ENCODE measurements at regions not wholly inside any gene's neighbourhood (a gene's known extent, or its start where the extent isn't known, plus 50 kb on each side); places are given as distances from the start of the nearest gene placed in this dataset.
"Not testable (repeated sequence)": the region's sequence is repeated elsewhere in the genome, so short reads cannot be mapped to it uniquely, and the experiment has no call there.

- TF ChIP-seq, protein P1, sequence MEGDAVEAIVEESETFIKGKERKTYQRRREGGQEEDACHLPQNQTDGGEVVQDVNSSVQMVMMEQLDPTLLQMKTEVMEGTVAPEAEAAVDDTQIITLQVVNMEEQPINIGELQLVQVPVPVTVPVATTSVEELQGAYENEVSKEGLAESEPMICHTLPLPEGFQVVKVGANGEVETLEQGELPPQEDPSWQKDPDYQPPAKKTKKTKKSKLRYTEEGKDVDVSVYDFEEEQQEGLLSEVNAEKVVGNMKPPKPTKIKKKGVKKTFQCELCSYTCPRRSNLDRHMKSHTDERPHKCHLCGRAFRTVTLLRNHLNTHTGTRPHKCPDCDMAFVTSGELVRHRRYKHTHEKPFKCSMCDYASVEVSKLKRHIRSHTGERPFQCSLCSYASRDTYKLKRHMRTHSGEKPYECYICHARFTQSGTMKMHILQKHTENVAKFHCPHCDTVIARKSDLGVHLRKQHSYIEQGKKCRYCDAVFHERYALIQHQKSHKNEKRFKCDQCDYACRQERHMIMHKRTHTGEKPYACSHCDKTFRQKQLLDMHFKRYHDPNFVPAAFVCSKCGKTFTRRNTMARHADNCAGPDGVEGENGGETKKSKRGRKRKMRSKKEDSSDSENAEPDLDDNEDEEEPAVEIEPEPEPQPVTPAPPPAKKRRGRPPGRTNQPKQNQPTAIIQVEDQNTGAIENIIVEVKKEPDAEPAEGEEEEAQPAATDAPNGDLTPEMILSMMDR (optimal IDR thresholded peaks at IDR 0.05 in 1 of 3, IDR thresholded peaks at IDR 0.05 in 1 of 3, conservative IDR thresholded peaks at IDR 0.05 in 1 of 3; ENCODE audit: extremely low read depth in 1 of 3, insufficient read depth in 2 of 3, low read length in 3 of 3) = not testable (repeated sequence)
- not testable (repeated sequence) for TF ChIP-seq EZH2 (IDR thresholded peaks at IDR 0.05; ENCODE audit: low read length)
Observed at GRCh38 chr2:87485884-87486283, 262.0 kb upstream of the PLGLB2 start.
